K562 (cell line): ENCODE measurements at regions not wholly inside any gene's neighbourhood (a gene's known extent, or its start where the extent isn't known, plus 50 kb on each side); places are given as distances from the start of the nearest gene placed in this dataset.

Experiments
- ADNP ChIP-seq: fragments of 200-800 bp; sonication (Bioruptor generic); IDR thresholded peaks from 2 replicates; pipeline ENCODE4 v1.6.1; 2016; ENCODE audit warnings: missing genetic modification characterization, missing compliant biosample characterization
- EZH2 ChIP-seq: IDR thresholded peaks from 2 replicates; pipeline ENCODE4 v1.6.1; 2012; ENCODE audit warnings: low read depth, mild to moderate bottlenecking, inconsistent platforms, low read length, borderline replicate concordance
- GATAD2B ChIP-seq: fragments of 450-650 bp; IDR thresholded peaks from 2 replicates; pipeline ENCODE4 v1.6.1; 2017; ENCODE audit warnings: mild to moderate bottlenecking, borderline replicate concordance
- HDAC6 ChIP-seq: IDR thresholded peaks from 2 replicates; pipeline ENCODE4 v1.6.1; 2012; ENCODE audit warnings: low read depth, mild to moderate bottlenecking, control low read depth, inconsistent platforms, low read length, moderate library complexity
- KAT7 ChIP-seq: sonication (generic); formaldehyde crosslinking; IDR thresholded peaks from 2 replicates; pipeline ENCODE4 v1.8.0; 2022; ENCODE audit warnings: missing genetic modification reagents, mild to moderate bottlenecking, borderline replicate concordance
- MED1 ChIP-seq: sonication (generic); formaldehyde crosslinking; IDR thresholded peaks from 2 replicates; pipeline ENCODE4 v1.8.1; 2023; ENCODE audit warnings: missing genetic modification reagents, borderline replicate concordance
- POLR2A ChIP-seq: fragments of 450-650 bp; conservative IDR thresholded peaks from 2 replicates; pipeline ENCODE4 v1.6.1; 2016
- POLR2B ChIP-seq: fragments of 450-650 bp; IDR thresholded peaks from 2 replicates; pipeline ENCODE4 v1.6.1; 2018; ENCODE audit warnings: low read depth; ENCODE audit not compliant: partially characterized antibody
- ZFX ChIP-seq: sonication (generic); formaldehyde crosslinking; IDR thresholded peaks from 2 replicates; pipeline ENCODE4 v1.8.0; 2022; ENCODE audit warnings: mild to moderate bottlenecking, missing genetic modification reagents, moderate library complexity
- TF ChIP-seq, protein P1 (sequence below), 3 experiments: IDR thresholded peaks in 2 of 3; conservative IDR thresholded peaks in 1 of 3; 2 replicates each; pipeline ENCODE4 v1.5.1; 2011 to 2012; ENCODE audit warnings: low read length in 3 of 3, mild to moderate bottlenecking in 3 of 3, control low read depth in 2 of 3, improper control_type of control experiment in 1 of 3, inconsistent platforms in 1 of 3, low read depth in 1 of 3, mixed read lengths in 1 of 3, moderate library complexity in 1 of 3; ENCODE audit not compliant: insufficient read depth in 2 of 3

DNA sequence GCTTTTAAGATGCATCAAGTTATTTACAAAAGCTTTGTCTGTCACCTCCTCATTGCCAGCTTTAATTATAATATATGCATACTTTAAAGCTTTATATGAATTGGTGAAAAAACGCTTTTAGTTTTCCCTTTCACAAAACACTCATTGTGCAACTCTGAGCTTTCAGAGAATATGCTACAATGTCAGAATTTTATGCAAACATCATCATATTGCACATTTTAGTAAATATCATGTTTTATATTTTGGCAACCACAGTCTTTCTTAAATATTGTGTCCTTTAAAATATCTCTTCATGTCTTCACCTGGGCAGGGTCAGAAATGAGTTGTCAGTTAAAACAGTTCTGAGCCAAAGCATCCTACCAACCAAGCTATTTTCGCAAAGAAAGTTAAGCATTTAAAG lies 601.1 kb upstream of the RORB start:
- TF ChIP-seq POLR2A (no peak), GATAD2B (no peak), MED1 (CRISPR knock-in tag) (no peak), ADNP (tag) (no peak), KAT7 (no peak), ZFX (no peak), HDAC6 (no peak), POLR2B (no peak), EZH2 (no peak)
- TF ChIP-seq, protein P1, sequence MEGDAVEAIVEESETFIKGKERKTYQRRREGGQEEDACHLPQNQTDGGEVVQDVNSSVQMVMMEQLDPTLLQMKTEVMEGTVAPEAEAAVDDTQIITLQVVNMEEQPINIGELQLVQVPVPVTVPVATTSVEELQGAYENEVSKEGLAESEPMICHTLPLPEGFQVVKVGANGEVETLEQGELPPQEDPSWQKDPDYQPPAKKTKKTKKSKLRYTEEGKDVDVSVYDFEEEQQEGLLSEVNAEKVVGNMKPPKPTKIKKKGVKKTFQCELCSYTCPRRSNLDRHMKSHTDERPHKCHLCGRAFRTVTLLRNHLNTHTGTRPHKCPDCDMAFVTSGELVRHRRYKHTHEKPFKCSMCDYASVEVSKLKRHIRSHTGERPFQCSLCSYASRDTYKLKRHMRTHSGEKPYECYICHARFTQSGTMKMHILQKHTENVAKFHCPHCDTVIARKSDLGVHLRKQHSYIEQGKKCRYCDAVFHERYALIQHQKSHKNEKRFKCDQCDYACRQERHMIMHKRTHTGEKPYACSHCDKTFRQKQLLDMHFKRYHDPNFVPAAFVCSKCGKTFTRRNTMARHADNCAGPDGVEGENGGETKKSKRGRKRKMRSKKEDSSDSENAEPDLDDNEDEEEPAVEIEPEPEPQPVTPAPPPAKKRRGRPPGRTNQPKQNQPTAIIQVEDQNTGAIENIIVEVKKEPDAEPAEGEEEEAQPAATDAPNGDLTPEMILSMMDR (IDR thresholded peaks at IDR 0.05 in 2 of 3, conservative IDR thresholded peaks at IDR 0.05 in 1 of 3; ENCODE audit: insufficient read depth in 2 of 3, low read depth in 1 of 3, low read length in 3 of 3), result no peak
